ENCODE measurements at regions not wholly inside any gene's neighbourhood (a gene's known extent, or its start where the extent isn't known, plus 50 kb on each side); places are given as distances from the start of the nearest gene placed in this dataset.

DNA sequence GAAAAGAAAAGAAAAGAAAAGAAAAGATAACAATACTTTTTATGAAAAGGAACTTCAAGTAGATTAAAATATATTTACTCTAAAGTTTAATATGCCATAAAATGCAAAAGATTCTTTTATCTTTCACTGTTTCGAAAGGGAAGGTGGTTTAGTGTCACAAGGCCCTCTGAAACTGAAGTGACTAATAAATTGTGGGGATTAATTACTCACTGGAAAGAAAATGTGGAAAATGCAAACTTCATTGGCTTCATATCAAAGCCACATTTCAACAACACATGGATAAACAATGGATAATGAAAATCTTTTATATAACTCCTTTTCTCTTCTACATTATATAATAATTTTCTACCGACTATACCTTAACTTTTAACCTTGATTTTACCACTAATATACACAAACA is 320.5 kb upstream of the RSPO3 start:
- Mint-ChIP-seq H3K9me3 (ENCODE audit: low read depth) (no peaks in the 10 kb centered on the region), H3K4me3 (no peak overlapping the region), H3K27ac (no peak overlapping the region), H3K27me3 (no peaks in the 10 kb centered on the region), H3K36me3 (no peaks in the 10 kb centered on the region), H3K4me1 (ENCODE audit: low read depth) (no peaks in the 10 kb centered on the region)

DNA sequence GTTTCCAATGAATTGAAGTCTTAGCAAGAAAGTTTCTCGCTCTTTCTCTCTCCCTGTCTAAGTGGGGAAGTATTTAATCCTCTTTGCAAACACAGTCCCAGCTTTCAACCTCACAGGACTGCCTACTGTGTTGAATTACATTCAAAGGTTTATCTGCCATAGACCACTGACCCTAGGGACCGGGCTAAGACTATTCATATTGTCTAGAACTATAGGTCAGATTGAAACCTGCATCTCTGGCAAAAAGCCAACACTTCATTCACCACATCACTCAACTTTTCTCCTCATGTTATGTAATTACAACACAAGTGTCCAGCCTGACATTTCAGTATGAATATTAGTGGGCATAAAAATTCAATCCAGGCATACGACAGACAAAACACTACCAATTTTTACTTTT is 314.7 kb upstream of the RSPO3 start:
- Mint-ChIP-seq H3K9me3 (ENCODE audit: low read depth) (no peaks in the 10 kb centered on the region), H3K36me3 (no peaks in the 10 kb centered on the region), H3K27me3 (peaks cover 2% of the 10 kb centered on the region), H3K4me3 (no peak overlapping the region), H3K27ac (no peak overlapping the region), H3K4me1 (ENCODE audit: low read depth) (no peaks in the 10 kb centered on the region)

DNA sequence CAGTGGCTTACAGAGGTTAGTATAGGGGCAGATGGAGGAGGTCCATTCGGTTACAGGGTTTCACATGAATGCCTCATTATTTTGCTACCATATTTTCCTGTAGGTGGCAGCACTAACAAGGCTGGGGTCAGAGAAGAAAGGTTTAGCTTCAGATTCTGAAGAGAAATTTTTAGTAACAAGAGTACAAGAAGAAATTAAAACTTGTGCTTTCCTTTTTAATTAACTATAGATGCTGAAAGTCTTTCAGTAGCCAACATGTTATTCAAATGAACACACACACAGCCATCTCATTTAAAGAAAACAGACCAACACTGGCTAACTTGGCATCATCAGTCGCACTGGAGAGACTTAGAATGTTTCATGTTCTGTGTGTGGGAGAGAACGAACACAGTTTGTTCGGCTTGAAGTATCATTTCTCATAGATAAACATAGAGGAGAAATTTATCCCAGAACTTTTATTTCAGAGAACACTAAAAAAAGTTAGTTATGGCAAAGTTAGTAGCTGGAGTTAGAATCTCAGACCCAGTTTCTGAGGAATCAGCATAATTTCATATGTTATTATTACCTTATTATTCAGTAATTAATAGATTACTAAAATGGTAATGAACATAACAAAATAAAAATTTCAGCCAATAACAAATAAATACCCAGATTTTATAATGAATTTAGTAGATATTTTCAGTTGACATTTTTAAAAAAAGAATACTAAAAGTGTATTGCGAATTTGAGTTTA is 314.0 kb upstream of the RSPO3 start:
- Mint-ChIP-seq H3K9me3 (ENCODE audit: low read depth) (no peaks in the 10 kb centered on the region), H3K36me3 (no peaks in the 10 kb centered on the region), H3K4me1 (ENCODE audit: low read depth) (no peaks in the 10 kb centered on the region), H3K4me3 (no peak overlapping the region), H3K27me3 (peaks cover 2% of the 10 kb centered on the region), H3K27ac (no peak overlapping the region)

DNA sequence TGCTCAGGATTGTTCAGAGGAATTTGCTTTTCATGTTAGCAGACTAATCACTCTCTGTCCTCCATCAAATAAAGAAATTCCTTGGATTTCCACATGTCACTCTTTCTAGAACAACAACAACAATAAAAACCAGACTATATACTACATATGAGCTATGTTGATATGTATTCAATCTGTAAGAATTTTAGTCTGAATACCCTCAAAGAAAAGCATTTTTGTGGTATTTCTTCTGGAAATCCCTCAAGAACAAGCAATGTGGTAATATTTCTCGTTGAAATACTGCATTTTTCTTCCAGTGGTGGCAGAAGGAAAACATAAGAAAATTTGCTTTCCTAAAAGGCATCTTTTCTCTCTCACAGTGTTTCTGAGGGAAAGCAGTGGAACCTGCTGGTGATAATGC is 312.6 kb upstream of the RSPO3 start:
- Mint-ChIP-seq H3K4me1 (ENCODE audit: low read depth) (no peaks in the 10 kb centered on the region), H3K4me3 (no peak overlapping the region), H3K36me3 (no peaks in the 10 kb centered on the region), H3K27me3 (peaks cover 2% of the 10 kb centered on the region), H3K9me3 (ENCODE audit: low read depth) (no peaks in the 10 kb centered on the region), H3K27ac (no peak overlapping the region)

DNA sequence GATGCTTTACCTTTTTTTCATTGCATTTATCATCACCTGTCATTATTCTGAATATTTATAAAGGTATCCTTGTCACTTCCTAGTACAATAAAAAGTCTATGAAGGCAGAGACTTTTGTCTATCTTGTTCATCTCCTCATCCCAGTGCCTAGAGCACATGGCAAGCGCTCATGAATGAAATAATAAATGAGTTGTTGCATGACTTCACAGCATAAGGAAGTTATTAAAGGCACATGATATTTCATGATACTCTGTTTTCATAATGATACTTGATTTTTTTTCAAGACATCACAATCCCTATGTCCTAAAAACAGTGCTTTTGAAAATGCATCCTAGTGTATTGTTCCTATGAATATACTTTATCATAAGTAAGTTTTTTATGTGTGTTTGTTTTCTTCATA is 310.6 kb upstream of the RSPO3 start:
- Mint-ChIP-seq H3K4me1 (ENCODE audit: low read depth) (no peaks in the 10 kb centered on the region), H3K36me3 (no peaks in the 10 kb centered on the region), H3K9me3 (ENCODE audit: low read depth) (no peaks in the 10 kb centered on the region), H3K27ac (no peak overlapping the region), H3K4me3 (no peak overlapping the region), H3K27me3 (peaks cover 2% of the 10 kb centered on the region)

DNA sequence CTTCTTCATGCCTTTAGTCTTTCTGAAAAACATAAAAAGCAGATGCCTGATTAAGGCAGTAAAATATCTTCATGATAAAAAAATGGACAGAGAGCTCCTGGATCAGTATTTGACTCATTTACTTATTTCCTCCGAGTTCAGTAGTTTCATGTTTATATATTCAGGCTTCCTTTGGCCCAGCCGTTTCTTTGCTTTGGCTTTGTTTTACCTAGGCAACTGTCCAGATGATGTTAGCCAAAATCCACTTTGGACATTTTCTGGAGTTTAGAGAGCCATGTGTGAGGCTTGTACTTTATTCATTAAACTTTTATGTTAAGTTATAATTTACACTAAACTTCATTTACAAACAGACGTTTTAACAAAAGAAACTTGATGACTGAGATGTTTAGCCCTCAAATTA is 307.1 kb upstream of the RSPO3 start:
- Mint-ChIP-seq H3K36me3 (no peaks in the 10 kb centered on the region), H3K4me3 (no peak overlapping the region), H3K27me3 (peaks cover 2% of the 10 kb centered on the region), H3K9me3 (ENCODE audit: low read depth) (no peaks in the 10 kb centered on the region), H3K4me1 (ENCODE audit: low read depth) (no peaks in the 10 kb centered on the region), H3K27ac (no peak overlapping the region)

DNA sequence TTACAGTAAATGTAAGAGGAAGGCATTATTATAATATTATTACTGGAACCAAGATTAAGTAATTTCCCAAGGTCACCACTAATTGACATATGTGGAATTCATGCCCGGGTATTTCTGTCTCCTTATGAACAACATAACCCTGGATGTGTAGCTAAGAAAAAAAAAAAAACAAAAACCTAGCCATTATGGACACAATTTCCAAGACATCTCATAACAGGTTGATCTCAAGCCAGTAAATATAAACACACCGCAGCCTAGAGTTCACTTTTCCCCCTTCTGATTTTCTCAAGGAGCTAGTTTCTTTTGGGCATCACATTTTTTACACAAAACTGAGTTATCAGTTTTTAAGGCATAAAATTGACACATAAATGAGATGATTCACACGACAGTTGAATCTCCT is 306.5 kb upstream of the RSPO3 start:
- Mint-ChIP-seq H3K27ac (no peak overlapping the region), H3K4me3 (no peak overlapping the region), H3K9me3 (ENCODE audit: low read depth) (no peaks in the 10 kb centered on the region), H3K36me3 (no peaks in the 10 kb centered on the region), H3K27me3 (no peaks in the 10 kb centered on the region), H3K4me1 (ENCODE audit: low read depth) (no peaks in the 10 kb centered on the region)

DNA sequence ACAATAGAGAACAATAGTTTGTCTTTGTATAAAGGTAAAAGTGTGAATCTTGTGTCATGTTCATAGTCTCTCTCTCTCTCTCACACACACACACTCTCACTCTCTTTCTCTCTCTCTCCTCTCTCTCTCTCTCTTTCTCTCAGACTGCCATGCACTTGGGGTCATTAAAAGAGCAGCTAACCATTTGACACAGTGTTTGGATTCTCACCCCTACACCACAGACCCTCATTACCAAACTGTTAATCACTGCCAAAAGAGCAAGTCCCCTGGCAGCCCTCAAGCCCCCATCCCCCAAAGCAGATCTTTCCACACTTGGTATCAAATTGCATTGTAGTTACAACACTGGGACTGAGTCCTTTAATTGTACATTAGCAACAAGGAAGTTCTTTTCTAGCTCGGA is 305.8 kb upstream of the RSPO3 start:
- Mint-ChIP-seq H3K27ac (no peak overlapping the region), H3K4me3 (no peak overlapping the region), H3K9me3 (ENCODE audit: low read depth) (no peaks in the 10 kb centered on the region), H3K27me3 (no peaks in the 10 kb centered on the region), H3K4me1 (ENCODE audit: low read depth) (no peaks in the 10 kb centered on the region), H3K36me3 (no peaks in the 10 kb centered on the region)

DNA sequence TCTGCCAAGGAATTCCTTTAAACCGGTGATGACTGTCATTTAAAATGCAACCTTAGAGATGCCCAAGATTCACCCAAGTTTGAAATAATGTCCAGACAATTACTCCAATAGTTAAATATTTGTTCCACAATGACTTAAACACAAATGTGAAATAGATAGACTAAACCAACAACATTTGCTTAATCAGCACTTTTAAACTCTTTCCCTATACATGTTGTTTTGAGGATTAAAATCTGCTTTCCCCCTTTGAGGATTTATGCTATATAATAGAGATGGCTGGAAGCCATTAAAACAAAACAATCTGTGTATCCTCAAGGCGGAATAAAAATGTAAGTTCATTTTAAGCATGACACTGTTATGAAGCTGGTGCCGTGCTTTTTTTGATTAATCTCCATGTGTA is 297.8 kb upstream of the RSPO3 start:
- Mint-ChIP-seq H3K4me3 (no peak overlapping the region), H3K36me3 (no peaks in the 10 kb centered on the region), H3K27ac (no peak overlapping the region), H3K9me3 (ENCODE audit: low read depth) (no peaks in the 10 kb centered on the region), H3K4me1 (ENCODE audit: low read depth) (no peaks in the 10 kb centered on the region), H3K27me3 (no peaks in the 10 kb centered on the region)

DNA sequence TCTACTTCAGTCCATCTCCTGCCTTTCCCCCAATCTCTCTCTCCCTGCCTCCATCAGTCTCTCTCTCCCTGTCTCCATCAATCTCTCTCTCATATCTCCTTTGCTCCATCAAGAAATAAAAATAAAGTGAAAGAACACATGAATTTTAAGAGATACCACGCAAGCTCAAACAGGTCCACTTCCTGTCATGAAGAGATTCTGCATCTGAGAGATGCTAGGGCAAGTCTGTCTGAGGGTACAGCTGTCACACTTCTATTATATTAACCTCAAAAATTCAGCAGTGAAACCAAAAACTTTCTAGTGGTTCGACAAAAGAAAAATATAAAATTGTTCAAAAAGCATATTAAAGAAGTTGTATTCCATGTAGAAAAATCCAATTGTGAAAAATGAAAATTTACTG is 296.8 kb upstream of the RSPO3 start:
- no peaks in the 10 kb centered on the region for H3K9me3 Mint-ChIP-seq (ENCODE audit: low read depth)
- no peak overlapping the region for H3K4me3 Mint-ChIP-seq
- H3K27me3 Mint-ChIP-seq: no peaks in the 10 kb centered on the region
- H3K4me1 Mint-ChIP-seq (ENCODE audit: low read depth): no peaks in the 10 kb centered on the region
- no peak overlapping the region for H3K27ac Mint-ChIP-seq
- no peaks in the 10 kb centered on the region for H3K36me3 Mint-ChIP-seq

DNA sequence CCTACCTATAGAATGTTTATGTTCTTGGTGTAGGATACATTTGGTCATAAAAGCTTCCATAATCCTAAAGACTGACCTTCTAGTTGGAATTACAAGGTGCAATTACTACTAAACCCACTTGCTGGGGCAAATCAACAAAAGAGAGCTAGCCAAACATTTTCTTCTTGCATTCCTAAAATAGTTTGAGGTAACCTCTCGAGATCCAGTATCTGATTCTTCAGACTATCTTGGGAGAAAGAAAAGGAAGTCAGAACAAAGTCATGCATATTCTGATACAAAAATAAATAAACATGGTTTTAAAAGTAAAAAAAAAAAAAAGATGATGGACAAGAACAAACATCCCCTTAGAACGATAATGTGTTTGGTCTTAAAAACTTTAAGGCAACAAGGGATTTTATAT is 294.2 kb upstream of the RSPO3 start:
- no peaks in the 10 kb centered on the region for H3K27me3 Mint-ChIP-seq

DNA sequence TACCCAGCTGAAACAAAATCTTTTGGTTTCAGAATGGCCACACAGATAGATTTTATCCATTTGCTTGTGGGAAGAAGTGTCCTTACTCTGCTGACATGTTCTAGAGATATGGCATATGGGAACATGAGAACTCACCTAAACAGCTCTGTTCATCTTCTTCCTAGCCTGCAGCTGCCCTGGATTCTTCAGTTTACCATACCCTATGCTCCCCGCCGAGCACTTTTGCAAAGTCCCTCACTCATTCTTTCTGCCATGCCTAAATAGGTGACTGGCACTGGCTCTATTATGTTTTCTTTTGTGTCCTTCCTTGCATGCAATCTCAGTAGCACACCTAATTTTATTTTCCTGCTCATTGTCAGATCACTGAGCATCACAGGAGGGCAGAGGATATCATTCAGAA is 293.7 kb upstream of the RSPO3 start:
- Mint-ChIP-seq H3K36me3 (no peaks in the 10 kb centered on the region), H3K4me1 (ENCODE audit: low read depth) (no peaks in the 10 kb centered on the region), H3K27me3 (no peaks in the 10 kb centered on the region), H3K9me3 (ENCODE audit: low read depth) (no peaks in the 10 kb centered on the region), H3K4me3 (no peak overlapping the region), H3K27ac (no peak overlapping the region)

More for the DNA sequence above, 294.2 kb upstream of the RSPO3 start:
- H3K4me3 Mint-ChIP-seq: no peak overlapping the region
- H3K9me3 Mint-ChIP-seq (ENCODE audit: low read depth): no peaks in the 10 kb centered on the region
- H3K27ac Mint-ChIP-seq: no peak overlapping the region
- no peaks in the 10 kb centered on the region for H3K4me1 Mint-ChIP-seq (ENCODE audit: low read depth)
- H3K36me3 Mint-ChIP-seq: no peaks in the 10 kb centered on the region

DNA sequence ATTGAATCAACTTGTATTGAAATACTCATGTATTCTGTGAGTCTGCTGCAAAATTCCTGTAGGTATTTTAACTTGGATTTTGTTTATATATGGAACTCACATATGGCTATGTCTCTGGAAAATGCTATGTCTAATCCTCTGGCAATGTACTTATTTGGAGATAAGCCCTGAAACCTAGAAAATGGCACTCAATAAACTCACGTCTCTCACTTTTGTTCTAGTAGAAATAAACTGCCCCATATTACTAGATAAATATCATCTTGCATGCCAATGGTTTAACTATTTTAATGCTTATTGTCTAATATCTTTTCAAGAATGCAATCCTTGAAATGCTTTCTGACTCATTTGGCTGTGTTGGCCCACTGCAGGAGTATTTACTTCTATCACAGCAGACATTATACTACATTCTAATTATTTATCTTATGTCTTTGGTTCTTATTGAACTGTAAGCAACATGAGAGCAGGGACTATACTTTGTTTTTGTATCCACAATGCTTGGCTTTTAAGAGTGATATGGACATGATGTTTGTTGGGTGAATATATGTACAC is 292.2 kb upstream of the RSPO3 start:
- H3K27me3 Mint-ChIP-seq: no peaks in the 10 kb centered on the region

DNA sequence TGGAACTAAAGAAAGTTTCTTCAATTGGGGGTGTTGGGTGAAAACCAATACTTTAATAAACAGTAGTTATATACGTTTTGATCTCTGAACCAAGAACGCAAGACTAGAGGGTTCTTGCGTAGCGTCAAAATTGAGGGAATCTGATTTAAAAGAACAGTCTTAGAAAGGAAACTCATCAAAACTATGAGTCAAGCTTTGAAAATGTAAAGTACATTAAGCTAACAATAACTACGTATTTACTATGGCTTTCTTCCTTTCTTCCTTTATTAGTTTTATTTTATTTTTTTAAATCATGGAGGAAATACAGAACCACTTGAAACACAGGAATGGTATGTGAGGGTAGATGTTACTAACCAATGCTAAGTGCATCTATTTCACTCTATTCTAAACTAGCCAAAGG is 287.0 kb upstream of the RSPO3 start:
- Mint-ChIP-seq H3K4me3 (no peak overlapping the region), H3K27me3 (no peaks in the 10 kb centered on the region), H3K36me3 (no peaks in the 10 kb centered on the region), H3K27ac (no peak overlapping the region), H3K4me1 (ENCODE audit: low read depth) (no peaks in the 10 kb centered on the region), H3K9me3 (ENCODE audit: low read depth) (no peaks in the 10 kb centered on the region)

More for the DNA sequence above, 292.2 kb upstream of the RSPO3 start:
- Mint-ChIP-seq H3K4me1 (ENCODE audit: low read depth) (no peaks in the 10 kb centered on the region), H3K9me3 (ENCODE audit: low read depth) (no peaks in the 10 kb centered on the region), H3K36me3 (no peaks in the 10 kb centered on the region), H3K27ac (no peak overlapping the region), H3K4me3 (no peak overlapping the region)

DNA sequence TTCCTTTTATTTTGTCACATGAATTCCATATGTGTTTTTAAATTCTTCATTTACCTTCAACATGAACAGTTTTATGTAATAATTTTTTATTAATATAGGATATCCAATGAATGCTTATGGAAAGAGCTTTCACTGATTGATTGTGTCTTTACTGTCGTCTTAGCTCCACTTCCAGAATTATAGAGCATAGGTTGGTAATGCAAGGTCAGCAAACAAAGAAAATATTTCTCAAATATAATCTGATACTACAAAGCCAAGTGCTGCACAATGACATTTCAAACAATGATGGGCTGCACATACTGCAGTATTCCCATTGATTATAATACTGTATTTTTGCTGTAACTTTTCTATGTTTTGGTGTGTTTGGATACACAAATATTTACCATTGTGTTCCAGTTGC is 275.7 kb upstream of the RSPO3 start:
- no peaks in the 10 kb centered on the region for H3K4me1 Mint-ChIP-seq (ENCODE audit: low read depth)
- no peak overlapping the region for H3K4me3 Mint-ChIP-seq
- H3K27me3 Mint-ChIP-seq: peaks cover 2% of the 10 kb centered on the region
- H3K9me3 Mint-ChIP-seq (ENCODE audit: low read depth): no peaks in the 10 kb centered on the region
- H3K27ac Mint-ChIP-seq: no peak overlapping the region
- H3K36me3 Mint-ChIP-seq: no peaks in the 10 kb centered on the region

DNA sequence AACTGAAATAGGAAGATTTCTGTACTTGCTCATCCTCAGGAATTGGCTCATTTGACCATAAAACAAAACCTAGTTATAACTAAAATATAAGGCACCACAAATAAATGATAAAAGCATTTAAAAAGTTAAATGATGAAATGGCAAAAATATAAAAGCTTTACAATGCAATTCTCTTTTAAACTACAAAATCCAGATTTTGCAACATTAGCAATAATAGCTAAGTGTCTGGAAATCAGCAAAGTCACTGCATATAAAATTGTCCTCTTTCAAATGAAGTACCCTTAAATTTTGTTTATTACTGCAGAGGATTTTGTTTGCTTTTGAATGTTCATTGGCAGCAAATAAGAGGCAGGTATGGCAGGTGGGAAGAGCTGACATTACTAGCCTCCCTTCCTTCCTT is 270.4 kb upstream of the RSPO3 start:
- Mint-ChIP-seq H3K4me3 (no peak overlapping the region), H3K27me3 (peaks cover 2% of the 10 kb centered on the region), H3K9me3 (ENCODE audit: low read depth) (no peaks in the 10 kb centered on the region), H3K36me3 (no peaks in the 10 kb centered on the region), H3K27ac (no peak overlapping the region), H3K4me1 (ENCODE audit: low read depth) (no peaks in the 10 kb centered on the region)

All from activated naive CD8-positive, alpha-beta T cell (primary cell).